GM12864 (cell line): ENCODE measurements at regions not wholly inside any gene's neighbourhood (a gene's known extent, or its start where the extent isn't known, plus 50 kb on each side); places are given as distances from the start of the nearest gene placed in this dataset.
"Not testable (repeated sequence)": the region's sequence is repeated elsewhere in the genome, so short reads cannot be mapped to it uniquely, and the experiment has no call there.

Experiments
- DNase-seq: peaks from one replicate; pipeline ENCODE4 v3.0.0-alpha.2; 2011; ENCODE audit warnings: low read depth
- H3K4me3 ChIP-seq: 2 replicates; pipeline ENCODE4 v1.5.1; 2011; ENCODE audit warnings: mild to moderate bottlenecking, low read depth, low read length, control low read depth
- CTCF ChIP-seq: IDR thresholded peaks from 2 replicates; pipeline ENCODE4 v1.5.1; 2011; ENCODE audit warnings: low read depth, mild to moderate bottlenecking, moderate library complexity, low read length, control low read depth, inconsistent platforms; ENCODE audit errors: missing control alignments

- no peak for DNase-seq
- H3K4me3 ChIP-seq = no peak overlapping the region
These were observed 382.1 kb downstream of the PTPRC start for GRCh38 chr1:199020904-199021303.

GRCh38 chr1:199029401-199029800 lies 390.6 kb downstream of the PTPRC start:
- no peak for DNase-seq
- TF ChIP-seq CTCF = no peak
- H3K4me3 ChIP-seq = no peak overlapping the region

More at GRCh38 chr1:199020904-199021303, 382.1 kb downstream of the PTPRC start:
- TF ChIP-seq CTCF = no peak

GRCh38 chr1:199029855-199030254 lies 391.0 kb downstream of the PTPRC start:
- TF ChIP-seq CTCF = no peak
- no peak for DNase-seq
- no peak overlapping the region for H3K4me3 ChIP-seq

- not testable (repeated sequence) for H3K4me3 ChIP-seq, DNase-seq
These were observed 391.7 kb downstream of the PTPRC start for GRCh38 chr1:199030541-199030940.

- DNase-seq = not testable (repeated sequence)
These were observed 392.3 kb downstream of the PTPRC start for GRCh38 chr1:199031170-199031569.

GRCh38 chr1:199032479-199032878 lies 393.6 kb downstream of the PTPRC start:
- H3K4me3 ChIP-seq, DNase-seq: not testable (repeated sequence)

More at GRCh38 chr1:199031170-199031569, 392.3 kb downstream of the PTPRC start:
- H3K4me3 ChIP-seq = not testable (repeated sequence)

- H3K4me3 ChIP-seq = no peak overlapping the region
- DNase-seq = no peak
- no peak for TF ChIP-seq CTCF
These were observed 394.8 kb downstream of the PTPRC start for GRCh38 chr1:199033661-199034060.

GRCh38 chr1:199038156-199038555 lies 399.3 kb downstream of the PTPRC start:
- no peak for DNase-seq
- no peak overlapping the region for H3K4me3 ChIP-seq
- no peak for TF ChIP-seq CTCF
